GM12874 (cell line): ENCODE measurements at regions not wholly inside any gene's neighbourhood (a gene's known extent, or its start where the extent isn't known, plus 50 kb on each side); places are given as distances from the start of the nearest gene placed in this dataset.

Experiments
- CTCF ChIP-seq: IDR thresholded peaks from 2 replicates; pipeline ENCODE4 v1.5.1; 2011; ENCODE audit warnings: low read depth, mild to moderate bottlenecking, control low read depth, low read length, moderate library complexity; ENCODE audit not compliant: insufficient read depth

GRCh38 chr2:9077691-9078090 is 74.2 kb upstream of the MBOAT2 start:
- no peak for TF ChIP-seq CTCF

- no peak for TF ChIP-seq CTCF
Measured at GRCh38 chr2:9076755-9077154, 73.3 kb upstream of the MBOAT2 start.

DNA sequence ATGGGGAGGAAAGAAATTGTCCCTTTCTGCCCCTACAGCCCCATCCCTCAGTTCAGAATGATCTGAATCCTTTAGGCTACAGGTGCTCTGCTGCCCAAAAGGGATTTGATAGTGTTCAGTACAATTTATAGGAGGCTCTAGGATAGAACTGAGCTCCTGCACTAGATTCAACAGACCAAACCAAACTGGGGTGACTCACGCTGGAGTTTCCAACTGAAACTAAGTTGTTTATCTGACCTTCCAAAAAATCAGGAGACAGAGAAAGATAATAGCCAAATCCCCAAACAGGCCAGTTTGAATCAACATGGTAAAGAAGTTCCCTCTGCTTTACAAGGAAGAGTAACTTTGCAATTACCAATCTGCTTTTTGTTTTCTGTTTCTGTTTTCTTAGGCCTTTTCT is 72.7 kb upstream of the MBOAT2 start:
- no peak for TF ChIP-seq CTCF

DNA sequence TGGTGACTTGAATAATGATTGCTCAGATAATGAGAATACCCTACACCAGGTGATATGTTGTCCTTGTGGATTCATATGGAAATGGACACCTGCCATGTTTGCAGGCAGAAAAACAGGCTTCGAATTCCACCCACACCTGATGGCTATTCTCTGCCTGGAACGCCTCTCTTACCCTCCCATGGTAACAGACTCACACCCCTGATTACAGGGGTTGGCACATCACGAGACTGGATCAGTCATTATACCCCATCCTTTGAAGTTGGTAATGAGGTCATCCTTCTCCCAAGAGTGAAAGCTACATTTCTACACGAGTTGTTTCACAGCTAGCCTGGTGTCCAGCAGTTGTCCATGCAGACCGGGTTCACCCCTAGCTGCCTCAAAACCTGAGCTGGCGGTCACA is 71.4 kb upstream of the MBOAT2 start:
- TF ChIP-seq CTCF, result no peak

DNA sequence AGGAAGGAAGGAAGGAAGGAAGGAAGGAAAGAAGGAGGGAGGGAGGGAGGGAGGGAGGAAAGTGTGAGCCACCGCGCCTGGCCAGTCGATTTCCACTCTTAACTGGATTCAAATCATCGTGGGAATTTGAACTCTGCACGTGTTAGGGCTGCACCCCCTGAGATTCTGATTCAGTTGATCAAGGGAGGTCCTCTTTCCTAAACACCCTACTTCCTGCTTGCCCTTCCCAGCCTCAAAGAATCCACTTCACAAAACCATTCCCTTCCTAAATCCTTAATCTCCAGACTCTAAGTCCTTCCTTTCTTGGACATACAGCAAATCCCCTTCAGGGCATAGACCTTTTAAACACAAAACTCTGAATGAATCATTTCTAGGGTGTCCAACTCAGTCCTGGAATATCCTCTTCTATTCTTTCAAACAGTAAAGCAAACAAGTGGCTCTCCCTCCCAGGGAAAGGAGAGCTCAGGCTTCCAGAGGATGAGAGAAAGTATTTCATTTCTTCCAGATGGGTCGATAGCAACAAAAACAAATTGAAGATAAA is 68.2 kb upstream of the MBOAT2 start:
- no peak for TF ChIP-seq CTCF

- no peak for TF ChIP-seq CTCF
Measured at GRCh38 chr2:9071032-9071431, 67.5 kb upstream of the MBOAT2 start.

- no peak for TF ChIP-seq CTCF
Measured at GRCh38 chr2:9069543-9069942, 66.1 kb upstream of the MBOAT2 start.
